ENCODE measurements at regions not wholly inside any gene's neighbourhood (a gene's known extent, or its start where the extent isn't known, plus 50 kb on each side); places are given as distances from the start of the nearest gene placed in this dataset.

DNA sequence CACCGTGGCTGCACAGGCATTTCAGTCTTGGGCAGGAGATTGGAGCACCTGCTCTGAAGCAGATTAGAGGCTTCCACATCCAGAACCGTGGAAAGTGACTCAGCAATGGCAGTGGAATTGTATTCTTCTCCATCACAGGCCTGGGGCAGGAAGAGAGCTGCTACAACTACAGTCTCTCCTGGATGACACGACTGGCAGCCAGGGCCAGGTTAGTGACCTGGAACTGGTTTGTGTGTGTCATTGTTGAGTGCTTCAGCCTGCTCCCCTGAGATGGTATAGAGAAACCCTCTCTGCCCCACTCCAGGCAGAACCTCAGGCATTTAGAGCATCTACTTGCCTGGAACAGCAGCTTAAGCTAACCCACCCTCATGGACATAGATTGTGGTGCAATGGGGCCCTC is 596.5 kb upstream of the INTU start:
- TF ChIP-seq RARB (CRISPR knock-in tag; IDR thresholded peaks at IDR 0.05) (no peak), ARNTL (CRISPR knock-in tag; IDR thresholded peaks at IDR 0.05; ENCODE audit: borderline replicate concordance, low read depth) (no peak), ZC3H10 (CRISPR knock-in tag; IDR thresholded peaks at IDR 0.05) (no peak), ESRRG (CRISPR knock-in tag; IDR thresholded peaks at IDR 0.05) (no peak), TOX (CRISPR knock-in tag; IDR thresholded peaks at IDR 0.05; ENCODE audit: borderline replicate concordance) (no peak), ZFP30 (CRISPR knock-in tag; IDR thresholded peaks at IDR 0.05) (no peak), ISL1 (CRISPR knock-in tag; IDR thresholded peaks at IDR 0.05) (no peak), ZFP3 (CRISPR knock-in tag; IDR thresholded peaks at IDR 0.05) (no peak), OSR1 (CRISPR knock-in tag; IDR thresholded peaks at IDR 0.05) (no peak), SNAI2 (CRISPR knock-in tag; IDR thresholded peaks at IDR 0.05) (no peak)
- TF ChIP-seq, protein P1, sequence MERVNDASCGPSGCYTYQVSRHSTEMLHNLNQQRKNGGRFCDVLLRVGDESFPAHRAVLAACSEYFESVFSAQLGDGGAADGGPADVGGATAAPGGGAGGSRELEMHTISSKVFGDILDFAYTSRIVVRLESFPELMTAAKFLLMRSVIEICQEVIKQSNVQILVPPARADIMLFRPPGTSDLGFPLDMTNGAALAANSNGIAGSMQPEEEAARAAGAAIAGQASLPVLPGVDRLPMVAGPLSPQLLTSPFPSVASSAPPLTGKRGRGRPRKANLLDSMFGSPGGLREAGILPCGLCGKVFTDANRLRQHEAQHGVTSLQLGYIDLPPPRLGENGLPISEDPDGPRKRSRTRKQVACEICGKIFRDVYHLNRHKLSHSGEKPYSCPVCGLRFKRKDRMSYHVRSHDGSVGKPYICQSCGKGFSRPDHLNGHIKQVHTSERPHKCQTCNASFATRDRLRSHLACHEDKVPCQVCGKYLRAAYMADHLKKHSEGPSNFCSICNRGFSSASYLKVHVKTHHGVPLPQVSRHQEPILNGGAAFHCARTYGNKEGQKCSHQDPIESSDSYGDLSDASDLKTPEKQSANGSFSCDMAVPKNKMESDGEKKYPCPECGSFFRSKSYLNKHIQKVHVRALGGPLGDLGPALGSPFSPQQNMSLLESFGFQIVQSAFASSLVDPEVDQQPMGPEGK (CRISPR knock-in tag; IDR thresholded peaks at IDR 0.05; ENCODE audit: borderline replicate concordance) = no peak
- TF ChIP-seq, protein P2, sequence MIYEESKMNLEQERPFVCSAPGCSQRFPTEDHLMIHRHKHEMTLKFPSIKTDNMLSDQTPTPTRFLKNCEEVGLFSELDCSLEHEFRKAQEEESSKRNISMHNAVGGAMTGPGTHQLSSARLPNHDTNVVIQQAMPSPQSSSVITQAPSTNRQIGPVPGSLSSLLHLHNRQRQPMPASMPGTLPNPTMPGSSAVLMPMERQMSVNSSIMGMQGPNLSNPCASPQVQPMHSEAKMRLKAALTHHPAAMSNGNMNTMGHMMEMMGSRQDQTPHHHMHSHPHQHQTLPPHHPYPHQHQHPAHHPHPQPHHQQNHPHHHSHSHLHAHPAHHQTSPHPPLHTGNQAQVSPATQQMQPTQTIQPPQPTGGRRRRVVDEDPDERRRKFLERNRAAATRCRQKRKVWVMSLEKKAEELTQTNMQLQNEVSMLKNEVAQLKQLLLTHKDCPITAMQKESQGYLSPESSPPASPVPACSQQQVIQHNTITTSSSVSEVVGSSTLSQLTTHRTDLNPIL (CRISPR knock-in tag; IDR thresholded peaks at IDR 0.05; ENCODE audit: low read depth) = no peak
- TF ChIP-seq, protein P3, sequence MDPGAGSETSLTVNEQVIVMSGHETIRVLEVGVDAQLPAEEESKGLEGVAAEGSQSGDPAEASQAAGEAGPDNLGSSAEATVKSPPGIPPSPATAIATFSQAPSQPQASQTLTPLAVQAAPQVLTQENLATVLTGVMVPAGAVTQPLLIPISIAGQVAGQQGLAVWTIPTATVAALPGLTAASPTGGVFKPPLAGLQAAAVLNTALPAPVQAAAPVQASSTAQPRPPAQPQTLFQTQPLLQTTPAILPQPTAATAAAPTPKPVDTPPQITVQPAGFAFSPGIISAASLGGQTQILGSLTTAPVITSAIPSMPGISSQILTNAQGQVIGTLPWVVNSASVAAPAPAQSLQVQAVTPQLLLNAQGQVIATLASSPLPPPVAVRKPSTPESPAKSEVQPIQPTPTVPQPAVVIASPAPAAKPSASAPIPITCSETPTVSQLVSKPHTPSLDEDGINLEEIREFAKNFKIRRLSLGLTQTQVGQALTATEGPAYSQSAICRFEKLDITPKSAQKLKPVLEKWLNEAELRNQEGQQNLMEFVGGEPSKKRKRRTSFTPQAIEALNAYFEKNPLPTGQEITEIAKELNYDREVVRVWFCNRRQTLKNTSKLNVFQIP (CRISPR knock-in tag; IDR thresholded peaks at IDR 0.05; ENCODE audit: borderline replicate concordance, low read depth) = no peak
- TF ChIP-seq, protein P4, sequence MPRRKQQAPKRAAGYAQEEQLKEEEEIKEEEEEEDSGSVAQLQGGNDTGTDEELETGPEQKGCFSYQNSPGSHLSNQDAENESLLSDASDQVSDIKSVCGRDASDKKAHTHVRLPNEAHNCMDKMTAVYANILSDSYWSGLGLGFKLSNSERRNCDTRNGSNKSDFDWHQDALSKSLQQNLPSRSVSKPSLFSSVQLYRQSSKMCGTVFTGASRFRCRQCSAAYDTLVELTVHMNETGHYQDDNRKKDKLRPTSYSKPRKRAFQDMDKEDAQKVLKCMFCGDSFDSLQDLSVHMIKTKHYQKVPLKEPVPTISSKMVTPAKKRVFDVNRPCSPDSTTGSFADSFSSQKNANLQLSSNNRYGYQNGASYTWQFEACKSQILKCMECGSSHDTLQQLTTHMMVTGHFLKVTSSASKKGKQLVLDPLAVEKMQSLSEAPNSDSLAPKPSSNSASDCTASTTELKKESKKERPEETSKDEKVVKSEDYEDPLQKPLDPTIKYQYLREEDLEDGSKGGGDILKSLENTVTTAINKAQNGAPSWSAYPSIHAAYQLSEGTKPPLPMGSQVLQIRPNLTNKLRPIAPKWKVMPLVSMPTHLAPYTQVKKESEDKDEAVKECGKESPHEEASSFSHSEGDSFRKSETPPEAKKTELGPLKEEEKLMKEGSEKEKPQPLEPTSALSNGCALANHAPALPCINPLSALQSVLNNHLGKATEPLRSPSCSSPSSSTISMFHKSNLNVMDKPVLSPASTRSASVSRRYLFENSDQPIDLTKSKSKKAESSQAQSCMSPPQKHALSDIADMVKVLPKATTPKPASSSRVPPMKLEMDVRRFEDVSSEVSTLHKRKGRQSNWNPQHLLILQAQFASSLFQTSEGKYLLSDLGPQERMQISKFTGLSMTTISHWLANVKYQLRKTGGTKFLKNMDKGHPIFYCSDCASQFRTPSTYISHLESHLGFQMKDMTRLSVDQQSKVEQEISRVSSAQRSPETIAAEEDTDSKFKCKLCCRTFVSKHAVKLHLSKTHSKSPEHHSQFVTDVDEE (CRISPR knock-in tag; IDR thresholded peaks at IDR 0.05) = no peak
